H1 (cell line): ENCODE measurements at regions not wholly inside any gene's neighbourhood (a gene's known extent, or its start where the extent isn't known, plus 50 kb on each side); places are given as distances from the start of the nearest gene placed in this dataset.

Experiments
- CTCF ChIA-PET: fragments of 300-600 bp; sonication (Branson Sonifier 250); formaldehyde crosslinking; loops from one replicate; lab custom pipeline; 2021; ENCODE audit not compliant: partially characterized antibody; lab: Charles Lee
- POLR2A ChIA-PET: fragments of 300-600 bp; sonication (Branson Sonifier 250); formaldehyde crosslinking; loops from one replicate; lab custom pipeline; 2021; ENCODE audit warnings: inconsistent platforms; ENCODE audit not compliant: partially characterized antibody; lab: Charles Lee
- DNase-seq, 2 experiments: peaks; one replicate each; pipeline versions ENCODE4 v3.0.0 to v3.0.0-alpha.2; 2010 to 2022; ENCODE audit warnings: low spot score in 2 of 2, low read depth in 1 of 2, mixed read lengths in 1 of 2
- FAIRE-seq: peaks from 2 replicates; lab custom pipeline; 2011; peaks lifted over from hg19 to GRCh38; lab: Jason Lieb, UNC
- H2AFZ ChIP-seq: 2 replicates; pipeline ENCODE4 v1.8.1; 2012; ENCODE audit warnings: low read length, inconsistent platforms
- H2AK5ac ChIP-seq: 2 replicates; pipeline ENCODE4 v1.6.1; 2013; ENCODE audit warnings: low read depth, low read length
- H2BK120ac ChIP-seq: replicated peaks from 2 replicates; pipeline ENCODE3; 2013; ENCODE audit warnings: low read depth, low read length, inconsistent platforms
- H2BK12ac ChIP-seq: 2 replicates; pipeline ENCODE4 v1.6.1; 2013; ENCODE audit warnings: low read depth, low read length
- H2BK15ac ChIP-seq: 2 replicates; pipeline ENCODE4 v1.6.1; 2013; ENCODE audit warnings: low read length
- H2BK20ac ChIP-seq: 2 replicates; pipeline ENCODE4 v1.6.1; 2013; ENCODE audit warnings: low read length
- H2BK5ac ChIP-seq: 2 replicates; pipeline ENCODE4 v1.6.1; 2013; ENCODE audit warnings: low read depth, low read length
- H3K14ac ChIP-seq: 2 replicates; pipeline ENCODE4 v1.6.1; 2013; ENCODE audit warnings: inconsistent platforms; ENCODE audit not compliant: insufficient read length
- H3K18ac ChIP-seq: 2 replicates; pipeline ENCODE4 v1.6.1; 2013; ENCODE audit warnings: low read length; ENCODE audit errors: extremely low read depth
- H3K23ac ChIP-seq: 2 replicates; pipeline ENCODE4 v1.6.1; 2013; ENCODE audit warnings: inconsistent platforms; ENCODE audit not compliant: insufficient read length
- H3K23me2 ChIP-seq: 2 replicates; pipeline ENCODE4 v1.6.1; 2013; ENCODE audit warnings: low read depth, low read length
- H3K27ac ChIP-seq: 2 replicates; pipeline ENCODE4 v1.6.1; 2011; ENCODE audit warnings: low read depth, low read length, inconsistent platforms
- H3K27me3 ChIP-seq, 4 experiments: replicated peaks in 1 of 4; 1 replicate in 1 of 4; 2 replicates in 3 of 4; pipeline versions ENCODE4 v1.6.1 to v1.8.1; 2011 to 2013; ENCODE audit warnings: low read length in 3 of 4, mild to moderate bottlenecking in 3 of 4, inconsistent platforms in 2 of 4, mixed read lengths in 2 of 4, moderate library complexity in 1 of 4; ENCODE audit not compliant: control insufficient read depth in 3 of 4, insufficient read depth in 3 of 4; ENCODE audit errors: extremely low read depth in 1 of 4
- H3K36me3 ChIP-seq, 4 experiments: 2 replicates each; pipeline versions ENCODE4 v1.6.1 to v1.8.1; 2011 to 2013; ENCODE audit warnings: mild to moderate bottlenecking in 4 of 4, low read length in 3 of 4, moderate library complexity in 2 of 4, control low read depth in 1 of 4, inconsistent platforms in 1 of 4; ENCODE audit not compliant: insufficient read depth in 4 of 4, control insufficient read depth in 2 of 4
- H3K4ac ChIP-seq: replicated peaks from 2 replicates; pipeline ENCODE3; 2013; ENCODE audit warnings: low read length, low read depth, mixed read lengths, inconsistent platforms; ENCODE audit not compliant: insufficient read length
- H3K4me1 ChIP-seq, 4 experiments: replicated peaks in 1 of 4; 1 replicate in 1 of 4; 2 replicates in 3 of 4; pipeline versions ENCODE4 v1.6.1 to v1.8.1; 2011 to 2013; ENCODE audit warnings: low read length in 3 of 4, inconsistent platforms in 2 of 4, mixed read lengths in 1 of 4; ENCODE audit not compliant: insufficient read depth in 4 of 4, control insufficient read depth in 3 of 4
- H3K4me2 ChIP-seq, 2 experiments: 2 replicates each; pipeline versions ENCODE4 v1.6.1 to v1.8.1; 2011 to 2013; ENCODE audit warnings: low read depth in 2 of 2, low read length in 2 of 2, control low read depth in 1 of 2, inconsistent platforms in 1 of 2, mild to moderate bottlenecking in 1 of 2; ENCODE audit not compliant: insufficient read depth in 1 of 2
- H3K4me3 ChIP-seq, 4 experiments: fragments of 200-600, 300-600 bp in 1 of 4; sonication (generic), shearing (Covaris generic), sonication (Bioruptor Twin) in 1 of 4; 2 replicates each; pipeline versions ENCODE4 v1.5.1 to v1.8.1; 2011 to 2016; ENCODE audit warnings: low read length in 4 of 4, low read depth in 3 of 4, control low read depth in 2 of 4, inconsistent platforms in 2 of 4, mild to moderate bottlenecking in 2 of 4, mixed read lengths in 1 of 4, moderate library complexity in 1 of 4; ENCODE audit not compliant: insufficient read depth in 2 of 4; ENCODE audit errors: extremely low read depth in 1 of 4
- H3K56ac ChIP-seq: replicated peaks from 2 replicates; pipeline ENCODE3; 2013; ENCODE audit warnings: low read depth, mild to moderate bottlenecking, mixed read lengths, low read length, inconsistent platforms; ENCODE audit not compliant: insufficient read length
- H3K79me1 ChIP-seq: 2 replicates; pipeline ENCODE4 v1.6.1; 2013; ENCODE audit warnings: low read depth, low read length, control low read depth
- H3K79me2 ChIP-seq, 2 experiments: 2 replicates each; pipeline versions ENCODE4 v1.6.1 to v1.8.1; 2012 to 2013; ENCODE audit warnings: low read length in 2 of 2, mild to moderate bottlenecking in 2 of 2, inconsistent platforms in 1 of 2; ENCODE audit not compliant: insufficient read depth in 2 of 2, control insufficient read depth in 1 of 2
- H3K9ac ChIP-seq, 4 experiments: replicated peaks in 1 of 4; 1 replicate in 1 of 4; 2 replicates in 3 of 4; pipeline versions ENCODE4 v1.6.1 to v1.8.1; 2011 to 2013; ENCODE audit warnings: low read depth in 3 of 4, low read length in 3 of 4, control low read depth in 2 of 4, mild to moderate bottlenecking in 2 of 4, moderate library complexity in 2 of 4, inconsistent platforms in 1 of 4; ENCODE audit errors: extremely low read depth in 1 of 4
- H3K9me3 ChIP-seq, 2 experiments: 2 replicates each; pipeline versions ENCODE4 v1.6.1 to v1.8.1; 2012 to 2013; ENCODE audit warnings: mild to moderate bottlenecking in 2 of 2, moderate library complexity in 2 of 2, control low read depth in 1 of 2, inconsistent platforms in 1 of 2, low read depth in 1 of 2, low read length in 1 of 2, mixed read lengths in 1 of 2; ENCODE audit not compliant: insufficient read depth in 2 of 2
- H4K20me1 ChIP-seq, 2 experiments: replicated peaks in 1 of 2; 2 replicates each; pipeline versions ENCODE3 to v1.8.1; 2011 to 2013; ENCODE audit warnings: inconsistent platforms in 2 of 2, low read length in 2 of 2, mild to moderate bottlenecking in 1 of 2; ENCODE audit not compliant: insufficient read depth in 2 of 2, control insufficient read depth in 1 of 2
- H4K5ac ChIP-seq: 2 replicates; pipeline ENCODE4 v1.6.1; 2013; ENCODE audit warnings: low read length, low read depth, mixed read lengths, inconsistent platforms; ENCODE audit not compliant: insufficient read length
- H4K8ac ChIP-seq: 2 replicates; pipeline ENCODE4 v1.8.0; 2013; ENCODE audit warnings: mild to moderate bottlenecking, moderate library complexity, low read length, inconsistent platforms; ENCODE audit not compliant: insufficient read depth; ENCODE audit errors: extremely low read depth
- H4K91ac ChIP-seq: replicated peaks from 2 replicates; pipeline ENCODE3; 2013; ENCODE audit warnings: low read length, mixed read lengths, inconsistent platforms; ENCODE audit not compliant: insufficient read length
- ASH2L ChIP-seq: fragments of 200-600, 300-600 bp; sonication (generic); IDR thresholded peaks from one replicate; pipeline ENCODE4 v1.7.1; 2017; ENCODE audit warnings: low read length
- CHD2 ChIP-seq: IDR thresholded peaks from 2 replicates; pipeline ENCODE4 v1.6.1; 2012; ENCODE audit warnings: low read length, improper control_type of control experiment
- EZH2 ChIP-seq: fragments of 200-600 bp; sonication (generic); IDR thresholded peaks from 2 replicates; pipeline ENCODE4 v1.7.1; 2012; ENCODE audit warnings: low read depth, mild to moderate bottlenecking, moderate library complexity, low read length, inconsistent platforms; ENCODE audit not compliant: severe bottlenecking
- MAFK ChIP-seq: IDR thresholded peaks from 2 replicates; pipeline ENCODE4 v1.6.1; 2012; ENCODE audit warnings: low read depth, mild to moderate bottlenecking, improper control_type of control experiment, low read length
- RBBP5 ChIP-seq: IDR thresholded peaks from 2 replicates; pipeline ENCODE4 v1.7.1; 2012; ENCODE audit warnings: low read depth, mild to moderate bottlenecking, inconsistent platforms, low read length, moderate library complexity, borderline replicate concordance
- RXRA ChIP-seq: IDR thresholded peaks from 2 replicates; pipeline ENCODE4 v1.6.1; 2011; ENCODE audit warnings: low read depth, mild to moderate bottlenecking, low read length, moderate library complexity; ENCODE audit not compliant: insufficient read depth
- TBP ChIP-seq: IDR thresholded peaks from 2 replicates; pipeline ENCODE4 v1.6.1; 2011; ENCODE audit warnings: low read depth, low read length, improper control_type of control experiment
- WGBS, 2 experiments: shearing (Covaris generic) in 1 of 2; methylation state at CpG; one replicate each; pipeline versions ENCODE4 v1.1.6 to v1.1.7; 2013 to 2015; ENCODE audit warnings: low lambda C conversion rate in 2 of 2, mixed read lengths in 2 of 2, inconsistent platforms in 1 of 2, low coverage in 1 of 2, missing lambda C conversion rate in 1 of 2; ENCODE audit not compliant: insufficient replicate concordance in 2 of 2, insufficient coverage in 1 of 2, insufficient read length in 1 of 2; ENCODE audit errors: extremely low coverage in 1 of 2, missing lambda C conversion rate in 1 of 2; 5-methylcytosine and 5-hydroxymethylcytosine counted together

GRCh38 chr14:57085043-57085442 lies 183.7 kb downstream of the EXOC5 start:
- Histone ChIP-seq H3K18ac (no peak overlapping the region), H3K4me2 (no peak overlapping the region), H3K4me3 (no peak overlapping the region), H3K9ac (no peak overlapping the region), H2AK5ac (no peak overlapping the region), H3K79me1 (no peaks in the 10 kb centered on the region), H3K4ac (no peak overlapping the region), H2BK20ac (no peak overlapping the region), H3K56ac (no peak overlapping the region), H4K91ac (no peak overlapping the region), H2AFZ (no peak overlapping the region), H2BK120ac (no peak overlapping the region), H3K23ac (no peak overlapping the region), H3K36me3 (0 out of 8 replicates have a peak, but pooled peaks cover 0 to 4% (median 0%) of the 10 kb centered on the region in 4 experiments), H3K9me3 (peaks cover 3 to 5% of the 10 kb centered on the region in 2 experiments; a peak in 1 of 4 replicates), H2BK5ac (no peak overlapping the region), H3K23me2 (no peaks in the 10 kb centered on the region), H3K79me2 (no peaks in the 10 kb centered on the region), H3K4me1 (peaks cover 2 to 12% (median 5%) of the 10 kb centered on the region in 4 experiments; a peak in 5 of 7 replicates), H4K8ac (no peak overlapping the region), H4K5ac (no peak overlapping the region), H2BK15ac (no peak overlapping the region), H4K20me1 (no peaks in the 10 kb centered on the region), H3K27ac (no peak overlapping the region), H3K14ac (no peak overlapping the region), H2BK12ac (no peak overlapping the region), H3K27me3 (no peaks in the 10 kb centered on the region)
- ChIA-PET CTCF (no interaction called here), POLR2A (no interaction called here)
- FAIRE-seq (no peak), DNase-seq (no peak)
- 89% methylated on average over 3 of the region's 3 CpGs; no CpG with 5 or more reads in 1 of the 2 experiments for WGBS, 2 experiments
- TF ChIP-seq TBP (no peak), MAFK (no peak), EZH2 (no peak), ASH2L (no peak), RBBP5 (no peak), CHD2 (no peak), RXRA (no peak)
